Ovary (tissue), 7 donors: ENCODE measurements at regions not wholly inside any gene's neighbourhood (a gene's known extent, or its start where the extent isn't known, plus 50 kb on each side); places are given as distances from the start of the nearest gene placed in this dataset. TPM values are rescaled to one million over a fixed set of nuclear protein-coding genes. Genes with fewer than 3 reads are reported as not detected.
A peak's percentile ranks its signal among the peaks of the same experiment; 100 is the strongest.

Experiments
- DNase-seq, 5 donors: peaks; one replicate each; pipeline ENCODE4 v3.0.0-alpha.2; 2019 to 2020
- H3K27ac ChIP-seq, 2 donors: fragments of 200-600 bp; one replicate each; pipeline versions ENCODE4 v1.5.1 to v1.8.0; 2019 to 2022
- H3K27me3 ChIP-seq: fragments of 200-600 bp; one replicate; pipeline ENCODE4 v1.8.0; 2022
- H3K36me3 ChIP-seq: fragments of 200-600 bp; sonication (generic); one replicate; pipeline ENCODE4 v1.5.1; 2019
- H3K4me1 ChIP-seq: one replicate; pipeline ENCODE4 v1.8.1; 2013; ENCODE audit warnings: mild to moderate bottlenecking, moderate library complexity; ENCODE audit not compliant: insufficient read depth
- H3K4me3 ChIP-seq: fragments of 200-600 bp; sonication (generic); one replicate; pipeline ENCODE4 v1.5.1; 2017
- H3K9me3 ChIP-seq, 2 donors: fragments of 200-600 bp in 1 of 2; sonication (generic) in 1 of 2; one replicate each; pipeline versions ENCODE4 v1.5.1 to v1.8.1; 2013 to 2019; ENCODE audit warnings: mild to moderate bottlenecking in 1 of 2, moderate library complexity in 1 of 2
- EP300 ChIP-seq: sonication (generic); formaldehyde crosslinking; IDR thresholded peaks from one replicate; pipeline ENCODE4 v1.6.1; 2017; ENCODE audit warnings: antibody characterized with exemption
- POLR2A ChIP-seq: fragments of 450-650 bp; IDR thresholded peaks from one replicate; pipeline ENCODE4 v1.6.1; 2017; ENCODE audit warnings: antibody characterized with exemption, mild to moderate bottlenecking, moderate library complexity
- WGBS, 3 donors: extraction: QIAGEN DNeasy Blood & Tissue Kit in 1 of 3; methylation state at CpG; one replicate each; pipeline versions ENCODE4 v1.1.5 to v1.1.7; 2013 to 2017; 5-methylcytosine and 5-hydroxymethylcytosine counted together
- intact Hi-C, 4 donors: fragments of 100-400 bp; cut with DNase I; formaldehyde crosslinking; loops; one replicate each; pipeline versions ENCODE4 v1.11.0 to v1.15.1; 2022 to 2023
- small RNA-seq: library from RNA; depleted of rRNA; stranded (forward); fragments of <200 nt; gene quantifications from one replicate; pipeline ENCODE3, GENCODE V24; 2016
- TF ChIP-seq, protein P1 (sequence below), 3 donors: fragments of 450-650 bp in 2 of 3; fragments of 200-600 bp in 1 of 3; IDR thresholded peaks; one replicate each; pipeline versions ENCODE4 v1.5.1 to v1.8.0; 2016 to 2022; ENCODE audit warnings: antibody characterized with exemption in 3 of 3, mild to moderate bottlenecking in 1 of 3
- donor health status: DM: no; HTN: no; CAD: no; lungs with moderate emphysema.
- donor health status: DM: no; HTN: no; CAD: no.
- donor health status: Bipolar disorder and iron deficiency.
- donor health status: DM: no; HTN: no; CAD: no.
- donor health status: DM: yes; HTN: yes; CAD: no.

DNA sequence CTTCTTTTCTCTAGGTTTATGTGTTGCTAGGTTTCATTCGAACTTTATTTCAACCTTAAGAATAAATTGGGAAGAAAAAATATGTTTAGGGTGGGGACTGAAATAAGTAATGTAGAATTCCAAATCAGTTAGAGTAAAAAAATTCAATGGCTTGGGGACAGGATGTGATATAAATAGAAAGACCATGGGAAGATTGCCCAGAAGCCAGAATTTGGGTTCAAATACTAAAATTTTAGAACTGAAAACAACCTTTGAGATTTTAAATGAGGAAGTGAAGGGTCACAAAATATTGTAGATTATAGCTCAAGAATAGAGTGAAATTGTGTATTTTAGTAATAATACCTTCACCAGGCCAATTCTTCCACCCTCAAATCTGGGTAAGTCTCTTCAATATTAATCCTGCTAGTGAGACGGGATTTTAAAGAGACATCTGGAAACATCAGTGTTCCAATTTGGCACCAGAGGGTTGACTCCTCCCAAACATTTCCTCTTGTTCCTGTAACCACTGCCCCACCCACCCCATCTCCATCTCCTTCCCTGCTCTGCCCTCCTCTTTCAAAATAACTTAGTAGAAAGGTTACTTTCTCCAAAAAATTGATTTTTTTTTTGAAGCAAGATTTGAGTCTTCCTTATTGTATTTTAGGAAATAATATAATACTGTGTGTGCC is 51.3 kb upstream of the FAM3C start:
- Histone ChIP-seq H3K9me3 (no peaks in the 10 kb centered on the region), H3K4me3 (no peak overlapping the region), H3K27me3 (no peaks in the 10 kb centered on the region), H3K36me3 (no peaks in the 10 kb centered on the region), H3K27ac (no peak overlapping the region), H3K4me1 (peaks cover 2% of the 10 kb centered on the region)
- TF ChIP-seq POLR2A (no peak), EP300 (no peak)
- TF ChIP-seq, protein P1, sequence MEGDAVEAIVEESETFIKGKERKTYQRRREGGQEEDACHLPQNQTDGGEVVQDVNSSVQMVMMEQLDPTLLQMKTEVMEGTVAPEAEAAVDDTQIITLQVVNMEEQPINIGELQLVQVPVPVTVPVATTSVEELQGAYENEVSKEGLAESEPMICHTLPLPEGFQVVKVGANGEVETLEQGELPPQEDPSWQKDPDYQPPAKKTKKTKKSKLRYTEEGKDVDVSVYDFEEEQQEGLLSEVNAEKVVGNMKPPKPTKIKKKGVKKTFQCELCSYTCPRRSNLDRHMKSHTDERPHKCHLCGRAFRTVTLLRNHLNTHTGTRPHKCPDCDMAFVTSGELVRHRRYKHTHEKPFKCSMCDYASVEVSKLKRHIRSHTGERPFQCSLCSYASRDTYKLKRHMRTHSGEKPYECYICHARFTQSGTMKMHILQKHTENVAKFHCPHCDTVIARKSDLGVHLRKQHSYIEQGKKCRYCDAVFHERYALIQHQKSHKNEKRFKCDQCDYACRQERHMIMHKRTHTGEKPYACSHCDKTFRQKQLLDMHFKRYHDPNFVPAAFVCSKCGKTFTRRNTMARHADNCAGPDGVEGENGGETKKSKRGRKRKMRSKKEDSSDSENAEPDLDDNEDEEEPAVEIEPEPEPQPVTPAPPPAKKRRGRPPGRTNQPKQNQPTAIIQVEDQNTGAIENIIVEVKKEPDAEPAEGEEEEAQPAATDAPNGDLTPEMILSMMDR (IDR thresholded peaks at IDR 0.05) = no peak
- DNase-seq = peak in 1 of 5 donors; percentile 57
- WGBS, 3 donors = 13 to 17% (median 16%) methylated on average over 2 of the region's 2 CpGs
- intact Hi-C loops = no loop called here

DNA sequence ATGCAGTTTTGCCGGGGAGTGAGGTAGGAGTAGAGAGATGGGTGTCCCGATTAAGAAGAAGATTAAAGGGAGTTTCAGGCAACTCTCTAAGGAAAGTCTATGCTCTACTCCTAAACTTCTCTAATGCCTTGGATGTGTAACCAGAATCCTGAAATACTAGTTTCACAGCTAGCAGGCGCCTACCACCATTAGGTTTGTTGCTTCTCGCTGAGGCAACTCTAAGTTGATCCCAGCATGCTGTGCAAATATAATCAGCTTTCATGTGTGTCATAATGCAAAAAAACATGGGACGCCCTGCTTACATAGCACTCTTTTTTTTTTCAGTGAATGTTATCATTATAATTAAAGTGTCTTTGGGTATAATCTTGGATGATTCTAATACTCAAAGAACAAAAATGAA is 50.4 kb upstream of the FAM3C start:
- no peak overlapping the region for H3K27ac ChIP-seq
- H3K4me1 ChIP-seq = peaks cover 2% of the 10 kb centered on the region
- WGBS, 3 donors = 80 to 84% (median 82%) methylated on average over 5 of the region's 5 CpGs
- no peaks in the 10 kb centered on the region for H3K9me3 ChIP-seq
- no peaks in the 10 kb centered on the region for H3K27me3 ChIP-seq
- TF ChIP-seq, protein P1 (IDR thresholded peaks at IDR 0.05) = no peak
- TF ChIP-seq EP300 = no peak
- TF ChIP-seq POLR2A = no peak
- no peak overlapping the region for H3K4me3 ChIP-seq
- DNase-seq = no peak
- intact Hi-C loops = no loop called here
- H3K36me3 ChIP-seq = no peaks in the 10 kb centered on the region

Small RNAs in the stretch of these regions (small RNA-seq; reads per million reads assigned to genes)
- not detected for gene RN7SKP277
